HepG2 (cell line): ENCODE measurements at regions not wholly inside any gene's neighbourhood (a gene's known extent, or its start where the extent isn't known, plus 50 kb on each side); places are given as distances from the start of the nearest gene placed in this dataset.

Experiments
- ATAC-seq: fragments of 200-7000 bp; cut with Tn5 transposase; 3 replicates; pipeline ENCODE4 v1.9.1; 2020; ENCODE audit warnings: mild to moderate bottlenecking, moderate library complexity
- BruUV-seq: library from RNA; stranded (reverse); fragments of 400-500 nt; replicated peaks from 2 replicates; lab custom pipeline; 2021; lab: Mats Ljungman, UMichigan
- CTCF ChIA-PET: fragments of 300-600 bp; formaldehyde crosslinking; extraction: SDS; loops from one replicate; lab custom pipeline; 2021; ENCODE audit warnings: low total read pairs, inconsistent platforms, low intra/inter-chr PET ratio; lab: Yijun Ruan, JAX
- POLR2A ChIA-PET: fragments of 350-600 bp; sonication (Branson Sonifier 250); formaldehyde crosslinking; loops from one replicate; lab custom pipeline; 2020; ENCODE audit warnings: antibody characterized with exemption, inconsistent platforms; lab: Yijun Ruan, JAX
- DNase-seq: peaks from one replicate; pipeline ENCODE4 v3.0.0-alpha.2; 2015; ENCODE audit warnings: low spot score
- FAIRE-seq: peaks from 3 replicates; lab custom pipeline; 2011; peaks lifted over from hg19 to GRCh38; lab: Jason Lieb, UNC
- H2AFZ ChIP-seq: one replicate; pipeline ENCODE4 v1.6.1; 2011; ENCODE audit warnings: low read length, inconsistent platforms
- H3K27ac ChIP-seq: fragments of 300-600 bp; 3 replicates; pipeline ENCODE4 v1.8.0; 2011; ENCODE audit warnings: mixed run types, mild to moderate bottlenecking, mixed read lengths, low read length, inconsistent platforms; ENCODE audit not compliant: insufficient read depth; ENCODE audit errors: extremely low read length
- H3K27me3 ChIP-seq, 2 experiments: fragments of 200-600 bp in 1 of 2; 2 replicates in 1 of 2; 3 replicates in 1 of 2; pipeline versions ENCODE4 v1.6.0 to v1.8.0; 2011; ENCODE audit warnings: low read length in 2 of 2, mild to moderate bottlenecking in 2 of 2, moderate library complexity in 2 of 2, inconsistent platforms in 1 of 2; ENCODE audit not compliant: insufficient read depth in 2 of 2, control insufficient read depth in 1 of 2
- H3K36me3 ChIP-seq, 2 experiments: fragments of 200-600 bp in 1 of 2; replicated peaks in 1 of 2; 2 replicates in 1 of 2; 3 replicates in 1 of 2; pipeline versions ENCODE4 v1.5.1 to v1.8.0; 2011; ENCODE audit warnings: low read length in 2 of 2, inconsistent platforms in 1 of 2; ENCODE audit not compliant: insufficient read depth in 2 of 2, control insufficient read depth in 1 of 2
- H3K4me1 ChIP-seq: 2 replicates; pipeline ENCODE4 v1.5.1; 2012; ENCODE audit warnings: low read length, inconsistent platforms; ENCODE audit not compliant: insufficient read depth
- H3K4me2 ChIP-seq: 2 replicates; pipeline ENCODE4 v1.6.0; 2011; ENCODE audit warnings: low read depth, low read length, inconsistent platforms
- H3K4me3 ChIP-seq, 3 experiments: fragments of 200-600 bp in 1 of 3; sonication (generic), shearing (Covaris generic) in 1 of 3; replicated peaks in 1 of 3; 2 replicates each; pipeline ENCODE4 v1.5.1; 2011 to 2016; ENCODE audit warnings: low read length in 3 of 3, inconsistent platforms in 2 of 3, low read depth in 2 of 3, mild to moderate bottlenecking in 2 of 3, control low read depth in 1 of 3, mixed read lengths in 1 of 3; ENCODE audit not compliant: insufficient read depth in 1 of 3
- H3K79me2 ChIP-seq: one replicate; pipeline ENCODE4 v1.6.1; 2011; ENCODE audit warnings: low read length, inconsistent platforms; ENCODE audit not compliant: insufficient read depth
- H3K9ac ChIP-seq: 2 replicates; pipeline ENCODE4 v1.6.0; 2011; ENCODE audit warnings: mild to moderate bottlenecking, low read depth, low read length, inconsistent platforms; ENCODE audit not compliant: insufficient read depth
- H3K9me3 ChIP-seq: 2 replicates; pipeline ENCODE4 v1.5.1; 2012; ENCODE audit warnings: mild to moderate bottlenecking, low read length
- H4K20me1 ChIP-seq: 2 replicates; pipeline ENCODE4 v1.6.0; 2011; ENCODE audit warnings: inconsistent platforms, mild to moderate bottlenecking, low read length, moderate library complexity; ENCODE audit not compliant: insufficient read depth
- CENPX ChIP-seq: sonication (generic); formaldehyde crosslinking; IDR thresholded peaks from 2 replicates; pipeline ENCODE4 v1.9.0; 2021; ENCODE audit warnings: mild to moderate bottlenecking, missing genetic modification reagents, moderate library complexity
- FOSL1 ChIP-seq: sonication (generic); formaldehyde crosslinking; IDR thresholded peaks from 2 replicates; pipeline ENCODE4 v1.9.0; 2021; ENCODE audit warnings: missing genetic modification reagents, borderline replicate concordance
- FOXA3 ChIP-seq: IDR thresholded peaks from 2 replicates; pipeline ENCODE4 v1.6.1; 2016; ENCODE audit warnings: missing genetic modification reagents, missing compliant biosample characterization
- HDAC2 ChIP-seq: sonication (generic); formaldehyde crosslinking; IDR thresholded peaks from 2 replicates; pipeline ENCODE4 v1.4.0; 2020; ENCODE audit warnings: missing genetic modification reagents
- HOXA3 ChIP-seq: sonication (generic); formaldehyde crosslinking; IDR thresholded peaks from 2 replicates; pipeline ENCODE4 v1.5.0; 2020; ENCODE audit warnings: missing genetic modification reagents
- NBN ChIP-seq: fragments of 450-650 bp; conservative IDR thresholded peaks from 2 replicates; pipeline ENCODE4 v1.6.1; 2017
- NFATC3 ChIP-seq: sonication (generic); formaldehyde crosslinking; IDR thresholded peaks from 2 replicates; pipeline ENCODE4 v1.5.1; 2020; ENCODE audit warnings: mild to moderate bottlenecking, missing genetic modification reagents
- ZBTB7B ChIP-seq: sonication (generic); formaldehyde crosslinking; IDR thresholded peaks from 2 replicates; pipeline ENCODE4 v1.4.0; 2020; ENCODE audit warnings: missing genetic modification reagents
- ZNF510 ChIP-seq: sonication (generic); formaldehyde crosslinking; IDR thresholded peaks from 2 replicates; pipeline ENCODE4 v1.4.0; 2020; ENCODE audit warnings: low read depth, mild to moderate bottlenecking, missing genetic modification reagents
- ZNF549 ChIP-seq: sonication (generic); formaldehyde crosslinking; IDR thresholded peaks from 2 replicates; pipeline ENCODE4 v1.5.0; 2020; ENCODE audit warnings: missing genetic modification reagents
- ZNF644 ChIP-seq: IDR thresholded peaks from 2 replicates; pipeline ENCODE4 v1.6.1; 2016; ENCODE audit warnings: low read depth
- ZNF660 ChIP-seq: sonication (generic); formaldehyde crosslinking; IDR thresholded peaks from 2 replicates; pipeline ENCODE4 v1.5.1; 2020; ENCODE audit warnings: mild to moderate bottlenecking, low read depth, missing genetic modification reagents, borderline replicate concordance
- ZNF776 ChIP-seq: sonication (generic); formaldehyde crosslinking; IDR thresholded peaks from 2 replicates; pipeline ENCODE4 v1.4.0; 2020; ENCODE audit warnings: mild to moderate bottlenecking, missing genetic modification reagents
- WGBS: methylation state at CpG from one replicate; pipeline ENCODE4 v1.1.6; 2017; ENCODE audit warnings: low lambda C conversion rate; 5-methylcytosine and 5-hydroxymethylcytosine counted together
- in situ Hi-C: cut with HindIII; loops from 2 replicates; pipeline ENCODE4 v1.10.0; 2017; ENCODE audit warnings: low pct_unique_long_range_greater_than_20kb; ENCODE audit not compliant: extremely low pct_ligation_motif_present
- intact Hi-C: fragments of 100-400 bp; cut with micrococcal nuclease; formaldehyde crosslinking; loops from one replicate; pipeline ENCODE4 v1.10.0; 2022; ENCODE audit not compliant: unreplicated experiment
- TF ChIP-seq, protein P1 (sequence below): sonication (generic); formaldehyde crosslinking; IDR thresholded peaks from 2 replicates; pipeline ENCODE4 v1.4.0; 2020; ENCODE audit warnings: missing genetic modification reagents, low read depth, mild to moderate bottlenecking, borderline replicate concordance
- TF ChIP-seq, protein P2 (sequence below): sonication (generic); formaldehyde crosslinking; IDR thresholded peaks from 2 replicates; pipeline ENCODE4 v1.8.0; 2022; ENCODE audit warnings: missing genetic modification reagents, low read depth, mild to moderate bottlenecking, borderline replicate concordance
- TF ChIP-seq, protein P3 (sequence below): sonication (generic); formaldehyde crosslinking; IDR thresholded peaks from 2 replicates; pipeline ENCODE4 v1.9.0; 2021; ENCODE audit warnings: missing genetic modification reagents, borderline replicate concordance

DNA sequence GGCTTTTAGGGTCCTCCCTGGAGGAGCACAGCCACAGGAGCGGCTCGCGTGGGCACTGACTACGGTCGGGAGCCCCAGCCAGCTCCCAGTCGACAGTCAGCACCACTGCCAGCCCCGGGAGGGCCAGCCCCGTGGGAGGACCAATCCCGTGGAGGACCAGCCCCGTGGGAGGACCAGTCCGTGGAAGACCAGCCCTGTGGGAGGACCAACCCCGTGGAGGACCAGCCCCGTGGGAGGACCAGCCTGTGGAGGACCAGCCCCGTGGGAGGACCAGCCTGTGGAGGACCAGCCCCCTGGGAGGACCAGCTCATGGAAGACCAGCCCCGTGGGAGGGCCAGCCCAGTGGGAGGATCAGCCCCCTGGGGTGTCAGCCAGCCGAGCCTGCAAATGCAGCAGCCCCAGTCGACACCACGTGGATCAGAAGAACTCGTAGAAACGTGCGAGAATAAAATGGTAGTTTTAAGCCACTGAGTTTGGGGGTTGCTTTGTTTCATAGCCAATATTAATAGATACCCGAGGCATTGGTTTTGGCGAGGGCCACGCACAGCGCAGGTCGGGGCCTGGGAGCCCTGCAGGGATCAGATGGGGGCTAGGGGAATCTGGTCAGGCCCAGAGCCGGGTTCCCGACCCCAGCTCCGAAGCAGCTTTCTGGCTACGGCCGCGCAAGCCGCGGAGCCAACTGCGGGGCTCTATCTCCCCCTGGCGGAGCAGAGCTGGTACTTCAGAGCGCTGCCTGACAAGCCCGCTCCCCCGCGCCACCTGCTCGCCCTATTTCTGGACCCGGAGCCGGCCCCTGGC is 73.0 kb downstream of the TEX51 start:
- ATAC-seq: peak; percentile 92
- H3K27ac ChIP-seq: no peak overlapping the region
- H3K4me3 ChIP-seq: peak overlapping the region; percentile 31 to 65 (median 32); a peak in 5 of 6 replicates
- no peaks in the 10 kb centered on the region for H3K9me3 ChIP-seq
- in situ Hi-C loops (no loop called here), intact Hi-C loops (loop anchor here (1.0 to 10.0 kb wide), 5 partner anchors 25 to 1227 kb away; no protein-coding TSS in a partner anchor)
- ChIA-PET CTCF (interaction anchor here (1.3 to 2.3 kb wide), 5 partner anchors 19 to 443 kb away, joined by 3 to 9 read pairs (median 4); no protein-coding TSS in a partner anchor), POLR2A (interaction anchor here (1.5 to 1.9 kb wide), 2 partner anchors 19 to 24 kb away, joined by 10 to 19 read pairs; no protein-coding TSS in a partner anchor)
- peak overlapping the region; percentile 89 for H3K4me2 ChIP-seq
- H3K27me3 ChIP-seq: peaks cover 2 to 22% of the 10 kb centered on the region in 2 experiments; a peak in 4 of 5 replicates
- no TSS peak for BruUV-seq
- no peaks in the 10 kb centered on the region for H3K79me2 ChIP-seq
- H3K9ac ChIP-seq: peak overlapping the region; percentile 56
- peak overlapping the region; percentile 67 for H2AFZ ChIP-seq
- 14% methylated on average over 27 of the region's 43 CpGs for WGBS
- peak; percentile 58 for DNase-seq
- H3K36me3 ChIP-seq: no peaks in the 10 kb centered on the region
- peak; percentile 64 for FAIRE-seq
- peaks cover 63% of the 10 kb centered on the region for H3K4me1 ChIP-seq
- H4K20me1 ChIP-seq: no peaks in the 10 kb centered on the region
- TF ChIP-seq HOXA3 (CRISPR knock-in tag) (peak; percentile 49; the same call in 1 of the 2 replicates), ZNF510 (CRISPR knock-in tag) (no peak), ZBTB7B (CRISPR knock-in tag) (no peak), ZNF549 (CRISPR knock-in tag) (0 out of 2 replicates have a peak, but pooled peaks have one; percentile 25), NBN (no peak), FOSL1 (CRISPR knock-in tag) (no peak), ZNF660 (CRISPR knock-in tag) (no peak), FOXA3 (CRISPR knock-in tag) (0 out of 2 replicates have a peak, but pooled peaks have one; percentile 15), ZNF776 (CRISPR knock-in tag) (peak; percentile 63), HDAC2 (CRISPR knock-in tag) (peak; percentile 66), NFATC3 (CRISPR knock-in tag) (no peak), CENPX (CRISPR knock-in tag) (no peak), ZNF644 (CRISPR knock-in tag) (no peak)
- TF ChIP-seq, protein P1, sequence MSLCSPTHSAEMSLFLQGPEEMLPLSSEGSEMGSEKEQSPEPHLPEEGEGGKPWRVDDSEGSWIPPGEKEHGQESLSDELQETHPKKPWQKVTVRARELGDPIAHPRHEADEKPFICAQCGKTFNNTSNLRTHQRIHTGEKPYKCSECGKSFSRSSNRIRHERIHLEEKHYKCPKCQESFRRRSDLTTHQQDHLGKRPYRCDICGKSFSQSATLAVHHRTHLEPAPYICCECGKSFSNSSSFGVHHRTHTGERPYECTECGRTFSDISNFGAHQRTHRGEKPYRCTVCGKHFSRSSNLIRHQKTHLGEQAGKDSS: 0 out of 2 replicates have a peak, but pooled peaks have one; percentile 60
- TF ChIP-seq, protein P2, sequence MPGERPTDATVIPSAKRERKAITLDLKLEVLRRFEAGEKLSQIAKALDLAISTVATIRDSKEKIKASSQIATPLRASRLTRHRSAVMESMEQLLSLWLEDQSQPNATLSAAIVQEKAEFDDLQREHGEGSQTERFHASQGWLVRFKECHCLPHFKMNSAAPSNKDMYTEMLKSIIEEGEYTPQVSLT (CRISPR knock-in tag): no peak
- TF ChIP-seq, protein P3, sequence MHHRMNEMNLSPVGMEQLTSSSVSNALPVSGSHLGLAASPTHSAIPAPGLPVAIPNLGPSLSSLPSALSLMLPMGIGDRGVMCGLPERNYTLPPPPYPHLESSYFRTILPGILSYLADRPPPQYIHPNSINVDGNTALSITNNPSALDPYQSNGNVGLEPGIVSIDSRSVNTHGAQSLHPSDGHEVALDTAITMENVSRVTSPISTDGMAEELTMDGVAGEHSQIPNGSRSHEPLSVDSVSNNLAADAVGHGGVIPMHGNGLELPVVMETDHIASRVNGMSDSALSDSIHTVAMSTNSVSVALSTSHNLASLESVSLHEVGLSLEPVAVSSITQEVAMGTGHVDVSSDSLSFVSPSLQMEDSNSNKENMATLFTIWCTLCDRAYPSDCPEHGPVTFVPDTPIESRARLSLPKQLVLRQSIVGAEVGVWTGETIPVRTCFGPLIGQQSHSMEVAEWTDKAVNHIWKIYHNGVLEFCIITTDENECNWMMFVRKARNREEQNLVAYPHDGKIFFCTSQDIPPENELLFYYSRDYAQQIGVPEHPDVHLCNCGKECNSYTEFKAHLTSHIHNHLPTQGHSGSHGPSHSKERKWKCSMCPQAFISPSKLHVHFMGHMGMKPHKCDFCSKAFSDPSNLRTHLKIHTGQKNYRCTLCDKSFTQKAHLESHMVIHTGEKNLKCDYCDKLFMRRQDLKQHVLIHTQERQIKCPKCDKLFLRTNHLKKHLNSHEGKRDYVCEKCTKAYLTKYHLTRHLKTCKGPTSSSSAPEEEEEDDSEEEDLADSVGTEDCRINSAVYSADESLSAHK: no peak
